Astrocyte (in vitro differentiated cells and primary cell): ENCODE measurements at regions not wholly inside any gene's neighbourhood (a gene's known extent, or its start where the extent isn't known, plus 50 kb on each side); places are given as distances from the start of the nearest gene placed in this dataset.

Experiments used
- CTCF ChIP-seq: IDR thresholded peaks from 2 replicates; pipeline ENCODE4 v1.5.1; 2011; ENCODE audit warnings: low read depth, mild to moderate bottlenecking, inconsistent platforms, low read length, moderate library complexity; ENCODE audit not compliant: insufficient read depth
- EZH2 ChIP-seq: IDR thresholded peaks from 2 replicates; pipeline ENCODE4 v1.6.1; 2012; ENCODE audit warnings: mild to moderate bottlenecking, low read length, inconsistent platforms; ENCODE audit not compliant: insufficient read depth

GRCh38 chr5:174287761-174288160 is 242.3 kb downstream of the NSG2 start:
- TF ChIP-seq CTCF (no peak), EZH2 (no peak)
